Parathyroid adenoma (tissue), 2 donors: ENCODE measurements at regions not wholly inside any gene's neighbourhood (a gene's known extent, or its start where the extent isn't known, plus 50 kb on each side); places are given as distances from the start of the nearest gene placed in this dataset.

Source experiments
- H2AFZ ChIP-seq: fragments of 300-600 bp; sonication (generic); one replicate; pipeline ENCODE4 v1.7.0; 2017; ENCODE audit warnings: antibody characterized with exemption, mild to moderate bottlenecking
- H3K27ac ChIP-seq: fragments of 300-600 bp; sonication (generic); one replicate; pipeline ENCODE4 v1.7.0; 2017
- H3K27me3 ChIP-seq: fragments of 300-600 bp; sonication (generic); one replicate; pipeline ENCODE4 v1.7.0; 2017; ENCODE audit warnings: low read length; ENCODE audit not compliant: control insufficient read depth, insufficient read depth
- H3K36me3 ChIP-seq: fragments of 300-600 bp; sonication (generic); one replicate; pipeline ENCODE4 v1.7.0; 2017; ENCODE audit warnings: low read length; ENCODE audit not compliant: control insufficient read depth, insufficient read depth
- H3K4me1 ChIP-seq: fragments of 300-600 bp; sonication (generic); one replicate; pipeline ENCODE4 v1.7.0; 2017; ENCODE audit warnings: control low read depth
- H3K4me2 ChIP-seq: fragments of 300-600 bp; sonication (generic); one replicate; pipeline ENCODE4 v1.7.0; 2017; ENCODE audit warnings: low read length
- H3K4me3 ChIP-seq: fragments of 300-600 bp; sonication (generic); one replicate; pipeline ENCODE4 v1.7.0; 2017; ENCODE audit warnings: low read depth, low read length
- H3K79me2 ChIP-seq: fragments of 300-600 bp; sonication (generic); one replicate; pipeline ENCODE4 v1.7.0; 2017; ENCODE audit warnings: control low read depth
- H3K9ac ChIP-seq: fragments of 300-600 bp; sonication (generic); one replicate; pipeline ENCODE4 v1.7.0; 2017; ENCODE audit warnings: mild to moderate bottlenecking
- H3K9me3 ChIP-seq: fragments of 300-600 bp; sonication (generic); one replicate; pipeline ENCODE4 v1.7.0; 2017; ENCODE audit warnings: low read length; ENCODE audit not compliant: control insufficient read depth
- CTCF ChIP-seq: fragments of 300-600 bp; sonication (generic); IDR thresholded peaks from one replicate; pipeline ENCODE4 v1.7.0; 2017; ENCODE audit warnings: antibody characterized with exemption, mild to moderate bottlenecking
- donor health status: primary hyperparathyroidism.

GRCh38 chr6:90648873-90649272, 62.0 kb upstream of the MAP3K7 start:
- Histone ChIP-seq H3K27me3 (no peaks in the 10 kb centered on the region), H3K9me3 (no peaks in the 10 kb centered on the region), H3K4me3 (no peak overlapping the region), H2AFZ (no peak overlapping the region), H3K79me2 (no peaks in the 10 kb centered on the region), H3K36me3 (no peaks in the 10 kb centered on the region), H3K9ac (no peak overlapping the region), H3K27ac (no peak overlapping the region), H3K4me2 (no peak overlapping the region), H3K4me1 (peaks cover 3% of the 10 kb centered on the region)
- TF ChIP-seq CTCF, result no peak

- no peak overlapping the region for H3K9ac ChIP-seq
- no peak overlapping the region for H3K4me3 ChIP-seq
- no peak for TF ChIP-seq CTCF
These were observed 60.1 kb upstream of the MAP3K7 start for GRCh38 chr6:90646940-90647339.

GRCh38 chr6:90645634-90646033, 58.8 kb upstream of the MAP3K7 start:
- H3K79me2 ChIP-seq, result no peaks in the 10 kb centered on the region
- no peak overlapping the region for H3K27ac ChIP-seq
- no peak overlapping the region for H3K9ac ChIP-seq
- H3K4me1 ChIP-seq, result peaks cover 3% of the 10 kb centered on the region
- no peak overlapping the region for H3K4me2 ChIP-seq
- TF ChIP-seq CTCF, result no peak
- H3K36me3 ChIP-seq, result no peaks in the 10 kb centered on the region
- H2AFZ ChIP-seq, result no peak overlapping the region
- no peak overlapping the region for H3K4me3 ChIP-seq
- no peaks in the 10 kb centered on the region for H3K27me3 ChIP-seq
- H3K9me3 ChIP-seq, result no peaks in the 10 kb centered on the region

More at GRCh38 chr6:90646940-90647339, 60.1 kb upstream of the MAP3K7 start:
- Histone ChIP-seq H3K4me2 (no peak overlapping the region), H3K27ac (no peak overlapping the region), H2AFZ (no peak overlapping the region), H3K9me3 (no peaks in the 10 kb centered on the region), H3K36me3 (no peaks in the 10 kb centered on the region), H3K79me2 (no peaks in the 10 kb centered on the region), H3K27me3 (no peaks in the 10 kb centered on the region), H3K4me1 (peaks cover 3% of the 10 kb centered on the region)

GRCh38 chr6:90644492-90644891, 57.6 kb upstream of the MAP3K7 start:
- H3K9me3 ChIP-seq, result no peaks in the 10 kb centered on the region
- no peak overlapping the region for H3K27ac ChIP-seq
- no peak overlapping the region for H3K4me2 ChIP-seq
- no peak overlapping the region for H3K9ac ChIP-seq
- no peak for TF ChIP-seq CTCF
- no peaks in the 10 kb centered on the region for H3K79me2 ChIP-seq
- no peaks in the 10 kb centered on the region for H3K27me3 ChIP-seq
- no peak overlapping the region for H2AFZ ChIP-seq
- H3K36me3 ChIP-seq, result no peaks in the 10 kb centered on the region
- H3K4me1 ChIP-seq, result peaks cover 3% of the 10 kb centered on the region
- no peak overlapping the region for H3K4me3 ChIP-seq

DNA sequence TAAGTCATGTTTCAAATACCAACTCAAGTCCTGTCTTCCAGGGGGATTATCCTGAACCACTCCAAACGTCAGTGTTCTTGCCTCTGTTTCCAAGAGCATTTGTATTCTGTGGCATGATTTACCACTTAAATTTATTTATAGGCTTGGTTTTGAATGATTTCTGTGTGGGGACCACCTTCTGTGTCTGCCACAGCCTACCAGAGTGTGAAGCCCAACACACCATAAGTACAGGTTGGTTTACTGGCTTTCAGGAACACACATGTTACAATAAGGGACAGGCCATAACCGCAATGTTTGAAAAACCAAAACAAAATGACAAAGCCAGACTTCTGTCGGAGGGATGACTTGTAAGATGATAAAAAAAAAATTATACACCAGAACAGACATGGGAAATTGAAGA, 56.5 kb upstream of the MAP3K7 start:
- no peak overlapping the region for H3K4me3 ChIP-seq
- no peaks in the 10 kb centered on the region for H3K27me3 ChIP-seq
- no peaks in the 10 kb centered on the region for H3K79me2 ChIP-seq
- no peak overlapping the region for H3K27ac ChIP-seq
- H3K4me1 ChIP-seq, result peaks cover 3% of the 10 kb centered on the region
- H3K9ac ChIP-seq, result no peak overlapping the region
- H3K9me3 ChIP-seq, result no peaks in the 10 kb centered on the region
- H3K36me3 ChIP-seq, result no peaks in the 10 kb centered on the region
- no peak overlapping the region for H2AFZ ChIP-seq
- no peak for TF ChIP-seq CTCF
- no peak overlapping the region for H3K4me2 ChIP-seq
